ENCODE measurements at regions not wholly inside any gene's neighbourhood (a gene's known extent, or its start where the extent isn't known, plus 50 kb on each side); places are given as distances from the start of the nearest gene placed in this dataset.
"Not testable (repeated sequence)": the region's sequence is repeated elsewhere in the genome, so short reads cannot be mapped to it uniquely, and the experiment has no call there.

GRCh38 chr11:25625094-25625493 is 706.8 kb upstream of the ANO3 start:
- DNase-seq: no peak

- DNase-seq: no peak
These were observed 703.9 kb upstream of the ANO3 start for GRCh38 chr11:25628030-25628429.

DNA sequence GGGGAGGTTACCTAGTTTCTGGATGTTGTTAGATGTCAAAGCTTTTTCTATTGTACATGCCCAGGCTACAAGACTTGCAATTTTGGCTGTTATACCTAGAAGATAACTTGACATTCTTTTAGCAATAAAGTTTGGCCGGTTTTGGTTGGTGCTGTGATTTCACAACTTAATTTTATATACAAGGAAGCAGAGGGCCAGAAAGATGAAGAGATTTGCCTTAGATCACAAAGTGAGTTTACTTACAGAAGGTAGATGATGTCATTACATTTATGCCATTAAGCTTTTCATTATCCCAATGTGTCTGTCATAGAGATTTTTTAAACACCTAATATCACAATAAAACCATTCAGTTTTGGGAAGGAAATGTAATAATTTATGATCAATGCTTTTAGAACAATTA is 698.7 kb upstream of the ANO3 start:
- no peak for DNase-seq

DNA sequence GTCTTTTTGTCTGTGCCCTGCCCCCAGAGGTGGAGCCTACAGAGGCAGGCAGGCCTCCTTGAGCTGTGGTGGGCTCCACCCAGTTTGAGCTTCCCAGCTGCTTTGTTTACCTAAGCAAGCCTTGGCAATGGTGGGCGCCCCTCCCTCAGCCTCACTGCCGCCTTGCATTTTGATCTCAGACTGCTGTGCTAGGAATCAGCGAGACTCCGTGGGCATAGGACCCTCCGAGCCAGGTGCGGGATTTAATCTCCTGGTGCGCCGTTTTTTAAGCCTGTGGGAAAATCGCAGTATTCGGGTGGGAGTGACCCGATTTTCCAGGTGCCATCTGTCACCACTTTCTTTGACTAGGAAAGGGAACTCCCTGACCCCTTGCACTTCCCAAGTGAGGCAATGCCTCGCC is 682.7 kb upstream of the ANO3 start:
- DNase-seq: not testable (repeated sequence)

DNA sequence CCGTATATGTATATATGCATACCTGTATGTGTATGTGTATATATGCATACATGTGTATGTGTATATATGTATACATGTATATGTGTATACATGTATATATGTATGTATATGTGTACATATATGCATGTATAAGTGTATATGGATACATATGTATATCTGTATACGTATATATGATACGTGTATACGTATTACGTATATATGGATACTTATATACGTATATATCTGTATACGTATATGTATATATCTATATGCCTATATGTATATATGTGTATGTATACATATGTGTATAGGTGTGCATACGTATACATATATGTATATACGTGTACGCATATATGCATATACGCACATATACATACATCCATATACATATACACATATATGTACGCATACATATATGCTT is 681.6 kb upstream of the ANO3 start:
- no peak for DNase-seq

- DNase-seq: no peak
These were observed 676.3 kb upstream of the ANO3 start for GRCh38 chr11:25655636-25656035.

GRCh38 chr11:25658916-25659315 is 673.0 kb upstream of the ANO3 start:
- DNase-seq: no peak

DNA sequence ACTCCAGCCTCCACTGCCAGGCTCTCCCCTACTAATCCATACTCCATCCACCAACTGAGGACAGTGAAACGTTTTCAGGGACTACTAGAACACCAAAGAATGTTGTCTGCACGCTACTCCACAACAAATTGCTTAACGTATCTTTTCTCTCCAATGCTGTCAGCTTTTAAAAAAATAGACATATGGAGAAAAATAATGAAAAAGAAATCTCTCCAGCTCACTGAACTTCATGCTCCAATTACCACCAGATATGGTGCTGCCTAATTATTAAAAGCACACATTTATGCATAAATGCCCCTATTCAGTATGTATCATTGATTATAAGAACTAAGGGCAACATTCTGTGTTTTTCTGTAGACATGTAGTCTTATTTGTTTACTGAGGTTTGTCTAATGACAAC is 672.2 kb upstream of the ANO3 start:
- no peak for DNase-seq

- DNase-seq: no peak
These were observed 664.1 kb upstream of the ANO3 start for GRCh38 chr11:25667871-25668270.

GRCh38 chr11:25691959-25692358 is 640.0 kb upstream of the ANO3 start:
- no peak for DNase-seq

DNA sequence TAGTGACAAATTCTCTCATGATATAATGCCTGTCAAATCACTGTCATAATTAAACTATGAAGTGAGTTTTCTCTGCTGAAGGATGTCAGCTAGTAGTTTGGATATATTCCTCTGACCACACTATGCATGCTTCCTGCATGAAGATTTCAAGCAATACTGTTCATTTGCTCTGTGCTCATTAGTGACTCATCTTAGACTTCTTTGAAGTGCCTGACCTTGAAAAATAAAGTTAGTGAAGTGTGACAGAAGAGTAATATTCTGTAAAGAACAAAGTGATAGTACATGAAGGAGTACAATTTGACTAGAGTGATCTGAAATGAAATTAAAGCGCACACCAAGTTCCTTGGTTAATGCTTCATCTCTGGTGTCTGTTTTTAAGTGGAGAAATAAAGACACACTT is 629.5 kb upstream of the ANO3 start:
- DNase-seq: no peak

DNA sequence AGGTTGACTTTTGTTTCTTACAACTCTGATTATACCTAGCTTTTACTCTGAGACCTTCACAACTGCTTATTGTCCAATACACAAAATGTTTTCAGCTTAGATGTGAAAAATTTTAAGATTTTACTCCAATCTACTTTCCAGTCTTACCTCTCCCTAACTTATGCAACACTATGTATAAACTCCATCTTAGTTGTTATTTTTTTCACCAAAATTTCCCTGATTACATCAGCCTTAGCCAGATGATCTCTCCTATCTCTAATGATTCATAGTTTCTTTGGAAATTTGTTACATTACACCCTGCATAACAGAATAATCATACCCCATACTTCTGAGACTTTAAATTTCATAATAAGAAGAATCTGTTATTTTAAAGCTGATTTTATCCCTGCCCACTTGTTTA is 621.0 kb upstream of the ANO3 start:
- no peak for DNase-seq

DNA sequence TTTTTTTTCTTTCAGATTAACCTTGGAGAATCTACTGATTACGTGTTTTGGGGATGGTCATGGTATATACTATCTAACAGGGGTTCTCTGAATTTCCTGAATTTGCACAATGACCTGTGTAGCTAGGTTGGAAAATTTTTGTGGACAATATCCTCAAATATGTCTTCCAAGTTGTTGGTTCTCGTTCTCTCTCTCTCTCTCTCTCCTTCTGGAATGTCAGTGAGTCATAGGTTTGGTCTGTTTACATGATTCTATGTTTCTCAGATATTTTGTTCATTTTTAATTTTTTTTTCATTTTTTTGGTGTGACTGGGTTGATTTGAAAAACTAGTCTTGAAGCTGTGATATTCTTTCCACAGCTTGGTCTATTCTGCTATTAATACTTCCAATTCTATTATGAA is 604.0 kb upstream of the ANO3 start:
- no peak for DNase-seq

- no peak for DNase-seq
These were observed 601.7 kb upstream of the ANO3 start for GRCh38 chr11:25730230-25730629.

DNA sequence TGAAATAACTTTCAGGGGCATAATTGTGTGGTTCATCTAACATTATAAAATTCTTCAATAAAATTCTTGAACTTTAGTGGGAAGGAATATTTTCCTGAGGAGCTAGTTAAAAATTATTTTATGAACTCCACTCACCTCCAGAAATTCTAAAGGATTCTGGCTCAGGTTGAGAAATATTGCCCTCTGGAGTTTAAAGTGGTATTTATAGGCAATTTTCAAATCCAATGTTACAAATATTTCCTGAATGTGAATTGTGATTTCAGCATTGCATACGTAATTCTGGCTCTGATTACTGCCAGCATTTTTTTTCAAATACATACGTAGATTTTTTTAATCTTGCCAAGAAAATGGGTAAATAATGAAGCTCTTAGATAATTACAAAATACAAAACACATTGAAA is 598.2 kb upstream of the ANO3 start:
- no peak for DNase-seq

GRCh38 chr11:25734591-25735211 is 597.2 kb upstream of the ANO3 start:
- DNase-seq: no peak

GRCh38 chr11:25737071-25737675 is 594.8 kb upstream of the ANO3 start:
- DNase-seq: no peak

DNA sequence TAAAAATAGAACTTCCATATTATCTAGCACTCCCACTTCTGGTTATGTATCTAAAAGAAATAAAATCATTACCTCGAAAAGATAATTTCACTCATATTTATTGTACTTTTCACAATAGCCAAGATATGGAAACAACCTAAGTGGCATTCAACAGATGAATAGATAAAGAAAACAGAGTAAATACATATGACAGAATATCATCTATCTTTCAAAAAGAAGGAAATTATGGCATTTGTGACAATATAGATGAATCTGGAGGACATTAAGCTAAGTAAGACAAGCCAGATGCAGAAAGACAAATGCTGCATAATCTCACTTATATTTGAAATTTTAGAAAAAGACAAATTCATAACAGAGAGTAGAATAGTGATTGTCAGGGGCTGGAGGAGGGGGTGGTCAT is 590.0 kb upstream of the ANO3 start:
- DNase-seq: no peak

GRCh38 chr11:25742800-25743199 is 589.1 kb upstream of the ANO3 start:
- DNase-seq: no peak

DNA sequence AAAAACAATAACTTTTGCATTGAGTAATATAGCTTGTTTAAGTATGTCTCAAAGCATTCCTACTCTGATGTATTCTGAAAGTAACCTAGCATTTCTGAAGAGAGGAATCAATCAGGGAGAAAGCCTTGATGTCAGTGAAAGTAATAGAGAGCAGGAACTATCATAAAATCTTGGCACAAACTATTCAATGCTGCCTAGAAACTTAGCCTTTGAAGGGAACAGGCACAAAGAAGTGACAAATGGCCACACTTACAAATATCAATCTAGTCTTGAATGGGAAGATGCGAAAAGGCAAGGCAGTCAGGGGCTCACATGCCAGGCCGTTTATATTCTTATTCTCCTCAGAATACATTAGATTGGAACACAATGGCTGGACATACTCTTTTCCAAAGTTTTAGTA is 576.5 kb upstream of the ANO3 start:
- DNase-seq: no peak

DNA sequence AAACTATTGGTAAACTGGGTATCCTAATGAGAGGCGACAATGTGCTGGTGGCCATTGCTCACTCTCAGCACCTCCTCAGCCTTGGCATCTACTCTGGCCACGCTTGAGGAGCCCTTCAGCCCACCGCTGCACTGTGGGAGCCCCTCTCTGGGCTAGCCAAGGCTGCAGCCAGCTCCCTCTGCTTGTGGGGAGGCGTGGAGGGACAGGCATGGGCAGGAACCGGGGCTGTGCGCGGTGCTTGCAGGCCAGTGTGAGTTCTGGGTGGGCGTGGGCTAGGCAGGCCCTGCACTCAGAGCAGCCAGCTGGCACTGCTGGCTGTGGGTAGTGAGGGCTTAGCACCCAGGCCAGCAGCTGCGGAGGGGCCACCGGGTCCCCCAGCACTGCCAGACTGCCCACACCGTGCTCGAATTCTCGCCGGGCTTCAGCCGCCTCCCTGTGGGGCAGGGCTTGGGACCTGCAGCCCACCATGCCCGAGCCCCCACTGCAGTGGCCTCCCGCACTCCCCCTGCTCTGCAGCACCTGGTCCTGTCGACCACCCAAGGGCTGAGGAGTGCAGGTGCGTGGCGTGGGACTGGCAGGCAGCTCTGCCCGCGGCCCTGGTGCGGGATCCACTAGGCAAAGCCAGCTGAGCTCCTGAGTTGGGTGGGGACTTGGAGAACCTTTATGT is 575.9 kb upstream of the ANO3 start:
- no peak for DNase-seq

DNA sequence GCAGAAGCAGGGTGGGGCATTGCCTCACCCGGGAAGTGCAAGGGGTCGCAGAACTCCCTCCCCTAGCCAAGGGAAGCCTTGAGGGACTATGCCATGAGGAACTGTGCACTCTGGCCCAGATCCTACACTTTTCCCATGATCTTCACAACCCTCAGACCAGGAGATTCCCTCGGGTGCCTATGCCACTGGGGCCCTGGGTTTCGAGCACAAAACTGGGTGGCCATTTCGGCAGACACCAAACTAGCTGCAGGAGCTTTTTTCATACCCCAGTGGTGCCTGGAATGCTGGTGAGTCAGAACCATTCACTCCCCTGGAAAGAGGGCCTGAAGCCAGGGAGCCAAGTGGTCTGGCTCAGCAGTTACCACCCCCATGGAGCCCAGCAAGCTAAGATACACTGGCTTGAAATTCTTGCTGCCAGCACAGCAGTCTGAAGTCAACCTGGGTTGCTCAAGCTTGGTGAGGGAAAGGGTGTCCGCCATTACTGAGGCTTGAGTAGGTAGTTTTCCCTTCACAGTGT is 573.7 kb upstream of the ANO3 start:
- no peak for DNase-seq

GRCh38 chr11:25766332-25767015 is 565.5 kb upstream of the ANO3 start:
- DNase-seq: no peak

DNA sequence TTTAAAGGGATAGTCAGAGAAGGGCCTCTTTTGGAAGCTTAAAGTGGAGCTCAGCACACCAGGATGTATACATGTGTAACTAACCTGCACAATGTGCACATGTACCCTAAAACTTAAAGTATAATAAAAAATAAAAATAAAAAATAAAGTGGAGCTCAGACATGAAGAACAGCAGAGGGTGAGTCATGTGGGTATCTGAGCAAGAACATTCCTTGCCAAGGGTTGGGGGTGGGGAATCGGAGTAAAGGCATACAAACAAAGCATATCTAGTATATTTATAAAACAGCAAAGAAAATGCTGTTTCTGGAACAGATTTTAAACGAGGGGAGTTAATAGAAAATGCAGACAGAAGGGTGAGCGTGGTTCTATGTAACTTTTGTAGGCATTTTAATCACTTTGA is 562.6 kb upstream of the ANO3 start:
- no peak for DNase-seq

Measured in activated CD4-positive, alpha-beta T cell treated with anti-CD3 and anti-CD28 coated beads, Interleukin-10, Interleukin-2, amounts not matched to agents 100 ng/mL and 50 ng/mL, durations not matched to agents 16 hours and 8 hours (primary cell).